PC-9 (cell line): ENCODE measurements at regions not wholly inside any gene's neighbourhood (a gene's known extent, or its start where the extent isn't known, plus 50 kb on each side); places are given as distances from the start of the nearest gene placed in this dataset.

Experiments used
- BruUV-seq: library from RNA; stranded (reverse); fragments of 400-500 nt; replicated peaks from 2 replicates; lab custom pipeline; 2021; lab: Mats Ljungman, UMichigan
- CTCF ChIA-PET: fragments of 300-600 bp; sonication (Branson Sonifier 250); formaldehyde crosslinking; loops from one replicate; lab custom pipeline; 2022; ENCODE audit warnings: antibody characterized with exemption; lab: Charles Lee
- POLR2A ChIA-PET: fragments of 300-600 bp; sonication (Branson Sonifier 250); formaldehyde crosslinking; loops from one replicate; lab custom pipeline; 2022; ENCODE audit warnings: antibody characterized with exemption; ENCODE audit not compliant: unreplicated experiment; lab: Charles Lee
- DNase-seq, 2 experiments: peaks; one replicate each; pipeline versions ENCODE4 v3.0.0 to v3.0.0-alpha.2; 2015 to 2022; ENCODE audit warnings: mixed read lengths in 1 of 2
- H2AFZ ChIP-seq: fragments of 200-600 bp; sonication (generic); 2 replicates; pipeline ENCODE4 v1.8.1; 2017; ENCODE audit warnings: antibody characterized with exemption
- H3F3A ChIP-seq: fragments of 200-600 bp; sonication (generic); 2 replicates; pipeline ENCODE4 v1.8.1; 2017; ENCODE audit warnings: antibody characterized with exemption, mild to moderate bottlenecking, low read depth; ENCODE audit not compliant: insufficient read depth
- H3K27ac ChIP-seq: fragments of 200-600 bp; sonication (generic); 2 replicates; pipeline ENCODE4 v1.6.1; 2016; ENCODE audit warnings: mixed run types
- H3K27me3 ChIP-seq: fragments of 200-600 bp; sonication (generic); 2 replicates; pipeline ENCODE4 v1.6.1; 2016; ENCODE audit warnings: low read depth, mixed run types; ENCODE audit not compliant: insufficient read depth
- H3K36me3 ChIP-seq: fragments of 200-600 bp; sonication (generic); 2 replicates; pipeline ENCODE4 v1.6.1; 2016; ENCODE audit warnings: low read depth, mixed run types
- H3K4me1 ChIP-seq: fragments of 200-600 bp; sonication (generic); replicated peaks from 2 replicates; pipeline ENCODE4 v1.6.1; 2016; ENCODE audit warnings: mixed run types; ENCODE audit not compliant: insufficient read depth
- H3K4me2 ChIP-seq: fragments of 200-600 bp; sonication (generic); 2 replicates; pipeline ENCODE4 v1.6.1; 2017; ENCODE audit warnings: mixed run types
- H3K4me3 ChIP-seq: fragments of 200-600 bp; sonication (generic); 2 replicates; pipeline ENCODE4 v1.6.1; 2016; ENCODE audit warnings: mixed run types
- H3K79me2 ChIP-seq: fragments of 200-600 bp; sonication (generic); 2 replicates; pipeline ENCODE4 v1.6.1; 2017; ENCODE audit warnings: low read depth, mixed run types
- H3K9me2 ChIP-seq: fragments of 200-600 bp; sonication (generic); 2 replicates; pipeline ENCODE4 v1.8.1; 2017; ENCODE audit warnings: mild to moderate bottlenecking; ENCODE audit not compliant: insufficient read depth
- H3K9me3 ChIP-seq: fragments of 200-600 bp; sonication (generic); 2 replicates; pipeline ENCODE4 v1.8.1; 2016; ENCODE audit warnings: low read depth; ENCODE audit not compliant: insufficient read depth
- H4K20me1 ChIP-seq: fragments of 200-600 bp; sonication (generic); 2 replicates; pipeline ENCODE4 v1.8.1; 2017; ENCODE audit not compliant: insufficient read depth
- CTCF ChIP-seq: fragments of 200-600 bp; sonication (generic); conservative IDR thresholded peaks from 2 replicates; pipeline ENCODE4 v1.6.1; 2017; ENCODE audit warnings: mixed run types, antibody characterized with exemption, mild to moderate bottlenecking, moderate library complexity
- EZH2 ChIP-seq: fragments of 200-600 bp; sonication (generic); IDR thresholded peaks from 2 replicates; pipeline ENCODE4 v1.8.0; 2017; ENCODE audit warnings: antibody characterized with exemption, low read depth
- intact Hi-C: fragments of 100-400 bp; cut with micrococcal nuclease; formaldehyde crosslinking; loops from one replicate; pipeline ENCODE4 v1.10.0; 2022; ENCODE audit not compliant: unreplicated experiment

GRCh38 chr14:26389646-26390508 is 208.0 kb downstream of the NOVA1 start:
- Histone ChIP-seq H3K9me3 (no peaks in the 10 kb centered on the region), H3F3A (peaks cover 6% of the 10 kb centered on the region; the same call in 1 of the 2 replicates), H3K4me2 (no peak overlapping the region), H3K4me1 (peaks cover 17% of the 10 kb centered on the region), H3K27ac (no peak overlapping the region), H3K79me2 (no peaks in the 10 kb centered on the region), H3K36me3 (no peaks in the 10 kb centered on the region), H3K27me3 (no peaks in the 10 kb centered on the region), H3K9me2 (no peaks in the 10 kb centered on the region), H3K4me3 (no peak overlapping the region), H2AFZ (no peak overlapping the region), H4K20me1 (no peaks in the 10 kb centered on the region)
- BruUV-seq: no TSS peak
- ChIA-PET CTCF (no interaction called here), POLR2A (no interaction called here)
- TF ChIP-seq CTCF (no peak), EZH2 (no peak)
- intact Hi-C loops: loop anchor here (10.0 kb wide), 1 partner anchor 1135 kb away; no protein-coding TSS in a partner anchor
- no peak for DNase-seq

- Histone ChIP-seq H4K20me1 (no peaks in the 10 kb centered on the region), H3F3A (no peaks in the 10 kb centered on the region), H3K79me2 (no peaks in the 10 kb centered on the region), H3K27ac (no peak overlapping the region), H3K4me3 (no peak overlapping the region), H3K9me2 (no peaks in the 10 kb centered on the region), H3K4me1 (no peaks in the 10 kb centered on the region), H3K4me2 (no peak overlapping the region), H3K9me3 (no peaks in the 10 kb centered on the region), H3K27me3 (no peaks in the 10 kb centered on the region), H3K36me3 (no peaks in the 10 kb centered on the region), H2AFZ (no peak overlapping the region)
- CTCF ChIA-PET: no interaction called here
- no TSS peak for BruUV-seq
- intact Hi-C loops: no loop called here
- TF ChIP-seq EZH2: no peak
- no peak for TF ChIP-seq CTCF
- DNase-seq: no peak
- POLR2A ChIA-PET: no interaction called here
Measured at GRCh38 chr14:26385310-26385709, 212.5 kb downstream of the NOVA1 start.

- H3K79me2 ChIP-seq: no peaks in the 10 kb centered on the region
- H2AFZ ChIP-seq: no peak overlapping the region
- H3K4me1 ChIP-seq: no peaks in the 10 kb centered on the region
- no peak overlapping the region for H3K4me3 ChIP-seq
- no peak overlapping the region for H3K27ac ChIP-seq
- POLR2A ChIA-PET: no interaction called here
- H3F3A ChIP-seq: no peaks in the 10 kb centered on the region
- intact Hi-C loops: no loop called here
- DNase-seq: no peak
- no peaks in the 10 kb centered on the region for H3K27me3 ChIP-seq
- no peaks in the 10 kb centered on the region for H3K36me3 ChIP-seq
- H3K9me3 ChIP-seq: no peaks in the 10 kb centered on the region
- no peak overlapping the region for H3K4me2 ChIP-seq
- no peak for TF ChIP-seq CTCF
- TF ChIP-seq EZH2: no peak
- CTCF ChIA-PET: no interaction called here
- no TSS peak for BruUV-seq
- no peaks in the 10 kb centered on the region for H3K9me2 ChIP-seq
- no peaks in the 10 kb centered on the region for H4K20me1 ChIP-seq
Measured at GRCh38 chr14:26382901-26383685, 214.7 kb downstream of the NOVA1 start.
